Activated CD4-positive, CD25-positive, alpha-beta regulatory T cell treated with anti-CD3 and anti-CD28 coated beads, Interleukin-2, amount 50 U/mL, for 24 hours (primary cell): ENCODE measurements at regions not wholly inside any gene's neighbourhood (a gene's known extent, or its start where the extent isn't known, plus 50 kb on each side); places are given as distances from the start of the nearest gene placed in this dataset.

ENCODE experiments used
- ATAC-seq, 2 donors: fragments of 150-1000 bp; cut with Tn5 transposase; one replicate each; pipeline ENCODE4 v1.10.0; 2021; ENCODE audit warnings: mild to moderate bottlenecking in 1 of 2, moderate library complexity in 1 of 2

DNA sequence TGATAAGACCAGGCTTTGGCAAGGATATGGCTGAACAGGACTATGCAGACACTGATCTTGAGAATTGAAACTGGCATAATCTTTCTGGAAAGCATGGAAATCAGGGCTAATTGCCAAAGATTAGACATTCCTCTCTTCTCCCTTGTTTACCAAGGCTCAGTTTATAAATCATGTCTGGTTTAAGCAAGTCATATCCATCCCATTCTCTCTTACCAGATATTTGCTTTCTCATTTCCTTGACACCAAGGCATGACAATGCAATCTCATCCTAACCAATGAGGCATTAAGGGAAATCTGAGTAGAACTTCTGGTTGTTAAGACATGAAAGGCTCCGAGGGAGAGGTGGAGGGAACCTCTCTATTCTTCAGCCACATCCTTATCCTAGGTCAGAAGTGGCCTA, 110.3 kb upstream of the CEP85L start:
- ATAC-seq: no peak

DNA sequence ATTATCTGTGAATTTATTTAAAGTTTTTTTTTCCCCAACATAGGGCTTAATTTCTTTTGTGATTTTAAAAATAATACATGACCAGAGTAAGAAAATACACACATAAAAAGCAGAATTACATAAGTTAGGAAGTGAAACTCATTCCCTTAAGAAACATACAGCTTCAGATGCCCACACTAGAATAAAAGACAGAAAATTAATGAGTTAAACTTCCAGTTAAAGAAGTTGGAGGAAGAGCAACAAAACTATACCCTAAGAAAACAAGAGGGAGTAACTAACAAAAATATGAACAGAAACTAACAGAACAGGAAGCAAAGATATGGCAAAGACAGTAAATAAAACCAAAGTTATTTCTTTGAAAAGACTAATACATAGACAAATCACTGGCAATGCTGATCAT, 107.6 kb upstream of the CEP85L start:
- no peak for ATAC-seq

DNA sequence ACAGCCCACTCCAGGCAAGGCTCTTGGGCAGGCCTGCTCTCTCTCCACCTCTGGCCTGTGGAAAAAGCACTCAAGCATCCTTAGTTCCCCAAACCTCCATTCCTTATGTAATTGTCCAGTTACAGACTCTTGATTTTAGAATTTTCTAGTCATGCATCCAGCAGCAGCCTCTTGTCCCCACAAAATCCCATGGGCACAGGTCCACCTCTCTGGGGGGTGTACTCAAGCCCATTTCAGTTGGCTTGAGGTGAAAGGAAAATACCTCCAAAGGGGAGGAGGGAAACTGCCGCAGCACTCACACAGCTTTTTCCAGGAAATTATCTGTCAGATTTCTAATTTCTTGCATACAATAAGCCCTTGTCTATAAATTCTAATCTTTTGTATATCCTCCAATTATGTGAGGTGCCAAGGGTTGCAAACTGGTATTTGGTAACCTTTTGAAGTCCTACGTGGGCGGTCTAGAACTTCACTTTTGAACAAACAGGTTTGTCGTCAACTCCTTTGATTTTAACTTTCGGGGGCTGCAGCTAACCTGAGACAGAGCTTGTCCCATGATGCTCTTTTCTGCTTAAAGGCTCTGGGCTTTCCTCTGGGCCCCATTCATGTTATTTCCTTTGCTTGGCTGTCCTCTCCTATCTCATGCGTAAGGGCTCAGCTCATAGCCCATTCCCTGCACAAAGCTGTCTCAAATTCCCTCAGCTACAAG, 104.7 kb upstream of the CEP85L start:
- ATAC-seq: no peak

DNA sequence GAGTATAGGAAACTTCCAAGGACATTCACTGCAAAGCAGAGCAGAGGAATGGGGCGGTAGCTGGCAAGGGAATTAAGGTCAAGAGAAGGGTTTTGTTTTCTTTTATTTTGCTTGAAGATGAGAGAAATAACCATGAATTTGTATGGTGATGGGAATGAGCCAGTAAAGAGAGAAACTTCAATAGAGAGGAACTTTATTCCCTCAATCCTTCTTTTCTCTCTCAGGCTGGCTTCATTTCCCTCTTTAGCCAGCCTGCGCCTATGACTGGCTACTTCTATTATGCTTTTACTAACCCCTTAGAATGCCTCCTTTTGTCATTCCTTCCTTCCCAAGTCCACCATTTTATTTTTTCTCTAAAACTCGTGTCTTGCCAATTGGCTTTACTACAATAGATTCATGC, 101.4 kb upstream of the CEP85L start:
- no peak for ATAC-seq

DNA sequence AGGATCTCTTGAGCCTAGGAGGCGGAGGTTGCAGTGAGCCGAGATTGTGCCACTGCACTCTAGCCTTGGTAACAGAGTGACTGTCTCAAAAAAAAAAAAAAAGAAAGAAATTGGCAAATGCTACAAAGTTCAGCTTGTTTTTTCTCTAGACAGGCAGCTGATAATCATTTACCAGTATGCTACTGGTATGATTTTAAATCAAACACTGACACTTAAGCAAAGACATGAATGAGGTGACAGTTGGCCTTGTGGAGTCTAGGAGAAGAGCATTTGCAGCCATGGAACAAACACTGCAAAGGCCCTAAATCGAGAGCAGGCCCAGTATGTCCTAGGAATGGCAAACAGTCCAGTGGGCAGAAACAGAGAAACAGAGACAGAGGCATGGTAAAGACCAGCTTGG, 99.7 kb upstream of the CEP85L start:
- no peak for ATAC-seq

DNA sequence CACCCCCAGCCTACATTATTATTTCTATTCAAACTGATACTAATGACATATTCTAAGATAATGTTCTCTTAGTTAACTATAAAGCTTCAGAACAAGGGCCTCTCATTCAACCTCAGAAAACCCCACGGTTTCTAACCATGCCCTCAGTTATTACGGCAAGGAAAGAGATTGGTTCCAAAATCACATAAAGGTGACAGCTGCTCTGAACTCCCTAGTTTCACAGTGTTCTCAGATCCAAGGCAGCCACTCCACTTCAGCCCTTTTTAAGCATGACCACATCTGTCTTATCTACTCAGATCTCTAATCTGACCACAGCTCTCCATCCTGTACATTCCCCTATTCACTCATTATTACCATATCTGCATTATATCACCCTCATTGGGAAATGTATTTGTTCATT, 98.8 kb upstream of the CEP85L start:
- ATAC-seq: peak; percentile 65 to 73

DNA sequence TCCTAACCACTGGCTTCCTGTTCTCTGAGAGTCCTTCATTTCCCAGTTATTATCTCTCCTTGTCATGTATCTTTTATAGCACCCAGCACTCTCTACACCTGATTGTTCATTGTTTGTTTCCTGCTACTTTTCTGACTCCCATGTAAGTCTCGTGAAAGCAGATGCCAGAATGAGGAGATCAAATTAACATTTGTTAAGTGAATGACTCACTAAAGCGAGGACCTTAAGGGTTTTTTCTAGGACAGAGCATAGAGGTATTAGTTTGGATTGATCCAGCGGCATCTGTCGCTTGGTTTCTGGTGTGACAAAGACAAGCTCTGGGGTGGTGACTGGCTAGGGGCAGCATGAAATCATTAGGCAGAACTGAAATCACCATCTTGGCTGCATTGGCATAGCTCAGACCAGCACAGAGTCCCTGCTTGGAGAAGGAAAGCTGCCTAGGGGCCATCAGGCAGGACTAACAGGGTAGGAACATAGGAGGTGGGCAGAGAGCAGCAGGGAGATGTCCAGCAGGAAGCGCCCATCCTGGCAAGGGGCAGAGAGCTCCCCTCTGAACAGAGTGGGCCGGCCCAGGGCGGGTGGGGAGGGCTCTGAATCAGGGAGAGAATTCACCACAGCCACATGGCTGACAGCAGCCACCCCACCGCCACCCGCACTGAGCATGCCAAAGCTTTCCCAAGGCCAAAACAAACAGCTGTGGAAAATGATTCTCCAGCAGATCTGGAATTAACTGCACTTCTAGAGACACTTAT, 97.1 kb upstream of the CEP85L start:
- ATAC-seq: no peak

DNA sequence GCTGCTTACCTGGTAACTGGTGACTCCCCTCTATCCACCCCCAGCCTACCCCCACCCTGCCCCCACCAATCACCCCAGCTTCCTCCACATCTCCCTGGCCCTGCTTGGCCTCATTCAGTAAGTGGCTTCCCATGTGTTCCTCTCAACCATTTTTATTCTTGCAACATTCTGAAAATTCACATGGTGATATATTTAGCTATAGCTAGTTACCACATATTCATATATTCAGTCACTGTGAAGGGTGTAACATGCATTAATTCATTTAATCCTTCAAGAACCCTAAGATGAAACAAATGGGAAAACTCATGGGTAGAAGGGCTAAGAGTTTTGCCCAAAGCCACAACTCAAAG, 95.4 kb upstream of the CEP85L start:
- no peak for ATAC-seq

DNA sequence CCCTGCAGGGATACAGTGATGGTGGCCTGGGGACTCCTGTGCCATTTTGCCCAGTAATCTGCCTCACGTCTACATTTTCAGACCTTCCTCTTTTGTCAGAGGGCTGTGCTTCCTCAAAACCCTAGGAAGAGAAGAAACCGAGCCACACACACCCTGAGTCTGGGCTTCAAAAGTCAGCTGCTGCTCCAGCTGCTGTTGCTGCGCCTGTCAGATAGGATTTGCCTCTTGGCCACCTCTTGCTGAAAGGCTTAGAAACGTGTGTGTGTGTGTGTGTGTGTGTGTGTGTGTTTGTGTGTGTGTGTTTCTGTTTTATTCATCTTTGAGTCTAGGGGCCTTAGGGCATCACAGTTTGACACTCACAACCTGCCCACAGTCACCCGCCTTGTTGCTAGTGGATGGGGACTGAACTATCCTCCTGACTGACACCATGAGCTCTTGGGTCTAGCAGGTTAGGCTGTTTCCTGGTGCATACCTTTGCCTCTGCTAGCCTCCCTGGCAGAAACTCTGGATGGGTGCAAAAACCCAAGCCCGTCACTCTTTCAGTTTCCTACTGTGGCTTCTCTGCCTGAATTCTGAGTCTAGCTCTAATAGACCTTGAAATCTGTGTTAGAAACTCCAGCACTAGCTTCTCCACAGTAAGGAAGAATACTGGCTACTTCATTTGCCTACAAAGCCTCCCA, 94.9 kb upstream of the CEP85L start:
- ATAC-seq: no peak

DNA sequence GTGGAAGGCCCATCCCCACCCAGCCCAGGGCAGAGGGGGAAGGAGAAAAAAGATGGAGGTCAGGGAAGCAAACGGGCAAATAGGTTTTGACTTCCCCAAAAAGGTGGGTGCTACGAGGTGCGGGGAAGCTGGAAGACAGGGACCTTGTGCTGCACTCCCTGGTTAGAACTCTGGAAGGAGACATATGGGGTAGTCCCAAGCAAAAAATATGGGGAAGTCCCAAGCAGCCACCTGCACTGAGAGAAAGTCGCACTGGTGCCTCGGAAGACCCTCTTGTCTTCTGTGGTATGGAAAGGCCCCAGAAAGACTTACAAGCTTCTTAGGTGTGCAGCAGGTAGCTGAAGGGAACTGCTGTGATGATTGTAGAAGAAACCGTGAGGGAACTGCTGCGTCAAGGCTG, 93.8 kb upstream of the CEP85L start:
- ATAC-seq: no peak

DNA sequence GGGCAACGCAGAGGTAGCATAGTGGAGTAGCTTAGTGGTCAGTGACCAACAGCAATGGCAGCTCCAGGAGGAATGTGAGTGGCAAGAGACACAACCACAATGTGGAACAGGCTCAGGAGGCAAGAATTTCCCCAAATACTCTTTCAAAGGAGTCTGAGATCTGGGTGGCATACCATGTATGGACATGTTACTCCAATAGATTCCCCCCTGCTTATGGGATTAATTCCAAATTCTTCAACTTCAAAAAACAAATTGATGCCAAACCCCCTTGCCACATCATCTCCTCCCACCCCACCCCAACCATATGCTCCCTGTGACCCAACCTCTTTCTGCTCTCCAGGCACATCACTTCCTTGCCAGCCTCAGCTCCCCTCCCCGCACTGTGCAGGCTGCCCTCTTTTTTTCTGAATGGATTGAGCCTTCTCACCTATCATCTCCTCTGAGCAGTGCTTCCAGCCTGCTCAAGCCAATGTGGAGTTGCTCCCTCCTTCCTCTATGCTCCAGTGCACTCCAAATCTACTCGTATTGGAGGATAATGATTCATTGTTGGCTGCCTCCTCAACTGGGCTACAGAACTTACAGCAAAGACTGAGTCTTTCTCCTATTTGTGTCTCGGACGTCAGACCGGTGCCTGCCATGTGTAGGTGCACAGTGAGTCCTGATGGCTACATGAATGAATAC, 93.0 kb upstream of the CEP85L start:
- no peak for ATAC-seq

DNA sequence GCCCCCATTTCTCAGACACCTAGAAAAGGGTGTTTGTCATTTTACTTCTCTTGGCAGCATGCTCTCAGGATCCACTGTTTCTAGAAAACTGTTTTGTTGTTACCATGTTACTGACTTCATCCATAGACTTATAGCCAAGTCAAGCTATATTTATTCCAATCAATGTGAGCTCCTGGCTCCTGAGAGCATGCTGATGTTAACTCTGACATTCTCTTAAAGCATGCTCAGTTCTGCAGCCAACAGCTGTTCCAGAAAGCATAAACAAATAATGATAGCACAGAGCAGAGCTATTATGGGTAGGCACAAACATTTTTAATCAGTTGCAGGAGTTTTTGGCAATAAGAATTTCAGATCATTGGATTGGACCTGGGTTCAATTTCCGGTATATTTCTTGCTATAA, 92.4 kb upstream of the CEP85L start:
- no peak for ATAC-seq

DNA sequence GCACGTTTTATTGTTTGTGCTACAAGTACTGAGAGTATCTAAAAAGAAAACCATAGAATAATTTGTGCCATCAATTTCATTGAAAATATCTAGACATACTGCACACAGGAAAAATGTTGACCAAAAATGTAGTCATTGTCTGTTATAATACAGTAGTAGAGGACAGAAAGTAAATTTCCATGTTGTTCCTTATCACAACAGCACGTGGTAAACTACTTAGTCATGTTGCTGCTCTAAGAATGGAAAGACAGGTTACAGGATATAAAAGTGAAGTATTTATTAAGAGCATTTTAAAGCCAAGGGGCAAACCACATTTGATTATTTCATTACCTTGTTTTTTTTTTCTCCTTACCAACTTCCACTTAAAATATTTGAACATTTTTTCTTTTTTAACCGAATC, 89.0 kb upstream of the CEP85L start:
- ATAC-seq: no peak

DNA sequence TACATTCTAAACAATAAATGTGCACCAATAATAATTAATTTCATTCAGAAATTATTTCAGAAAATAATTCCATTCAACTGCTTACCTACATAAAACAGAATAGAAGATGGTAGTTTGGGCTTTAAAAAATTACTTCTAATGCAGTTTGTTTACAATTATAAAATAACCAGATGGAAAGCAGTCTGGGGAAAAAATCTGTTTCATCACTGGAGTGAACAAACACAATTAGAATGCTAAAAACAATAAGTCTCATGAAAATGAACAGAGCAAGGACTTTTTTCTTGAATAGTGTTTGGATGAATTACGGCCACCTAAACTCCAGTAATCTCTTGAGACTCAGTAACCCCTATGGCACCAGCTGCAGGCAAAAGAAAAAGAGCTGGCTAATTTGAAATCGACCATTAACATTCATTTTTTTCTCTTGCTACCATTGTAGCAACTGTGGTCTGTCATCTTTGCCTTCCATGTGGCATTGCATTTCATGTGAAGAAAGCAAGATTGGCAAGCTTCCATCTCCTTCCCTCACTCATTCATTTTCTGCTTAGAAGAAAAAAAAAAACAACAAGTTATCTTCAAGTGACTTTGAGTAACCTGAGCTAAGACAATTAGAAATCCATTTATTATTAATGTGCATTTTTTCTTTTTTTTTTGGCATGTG, 88.4 kb upstream of the CEP85L start:
- ATAC-seq: no peak

DNA sequence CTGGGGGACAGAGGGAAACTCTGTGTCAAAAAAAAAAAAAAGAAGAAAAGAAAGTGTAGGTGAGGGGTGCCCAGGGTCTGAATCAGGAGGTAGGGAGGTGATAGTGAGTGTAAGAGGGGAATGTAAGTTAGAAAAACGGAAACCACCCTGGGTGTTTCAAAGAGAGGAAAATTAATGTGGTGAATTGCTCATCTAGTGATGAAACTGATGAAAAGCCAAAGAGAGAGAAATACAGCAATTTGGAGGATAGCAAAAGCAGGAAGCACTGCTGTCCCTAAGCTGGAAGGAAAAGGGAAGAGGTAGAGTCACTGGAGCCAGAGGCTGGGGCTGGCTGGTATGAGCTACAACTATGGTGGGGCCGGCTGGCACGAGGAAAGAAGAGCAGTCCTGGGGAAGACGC, 85.0 kb upstream of the CEP85L start:
- ATAC-seq: peak; percentile 67 to 74

DNA sequence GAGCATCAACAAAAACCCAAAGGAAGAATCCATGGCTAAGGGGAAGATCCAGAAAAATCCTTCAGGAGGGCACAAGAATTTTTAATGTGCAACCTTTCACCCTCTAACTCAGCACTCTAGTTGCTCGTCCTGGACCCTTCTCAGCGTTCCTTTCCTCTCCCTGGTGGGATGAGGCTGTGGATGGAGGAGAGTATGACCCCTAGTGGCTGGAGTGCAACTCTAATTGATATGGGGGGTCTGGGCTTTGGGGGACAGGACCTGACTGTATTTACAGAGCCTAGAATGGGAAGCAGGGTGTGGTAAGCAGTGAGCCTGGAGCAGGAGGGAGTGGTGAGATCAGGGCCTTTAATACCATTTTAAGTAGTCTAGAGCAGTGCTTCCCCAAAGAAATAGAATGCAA, 83.9 kb upstream of the CEP85L start:
- ATAC-seq: no peak

DNA sequence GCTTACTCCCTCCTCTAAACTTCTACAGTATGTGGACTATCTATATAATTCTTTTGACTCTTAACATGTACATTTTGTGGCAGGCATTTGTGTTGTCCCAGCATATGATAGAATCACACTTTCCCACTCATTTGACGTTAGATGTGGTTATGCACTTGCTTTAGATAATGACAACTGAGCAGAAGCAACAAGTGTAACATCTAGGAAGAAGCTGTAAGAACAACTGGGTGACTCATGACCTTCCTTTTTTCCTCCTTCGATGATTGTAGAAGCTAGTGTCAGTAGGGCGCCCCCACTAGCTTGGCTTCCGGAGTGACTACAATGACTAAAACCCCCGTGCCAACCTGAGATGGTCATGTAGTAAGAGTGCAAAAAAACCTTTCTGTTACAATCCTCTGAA, 74.6 kb upstream of the CEP85L start:
- ATAC-seq: peak; percentile 69 to 75

DNA sequence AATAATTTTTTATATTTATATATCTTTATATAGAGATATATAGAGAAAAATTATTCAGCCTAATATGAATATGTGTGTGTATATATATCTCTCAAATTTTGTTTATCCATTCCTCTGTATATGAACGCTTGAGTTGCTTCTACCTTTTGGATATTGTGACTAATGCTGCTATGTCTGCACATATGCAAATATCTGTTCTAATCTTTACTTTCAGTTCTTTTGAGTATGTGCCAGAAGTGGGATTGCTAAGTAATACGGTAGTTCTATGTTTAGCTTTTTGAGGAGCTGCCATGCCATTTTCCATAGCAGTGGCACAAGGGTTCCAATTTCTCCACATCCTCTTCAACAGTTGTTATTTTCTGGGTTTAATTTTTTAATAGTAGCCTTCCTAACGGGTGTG, 72.8 kb upstream of the CEP85L start:
- peak; percentile 57 to 59 for ATAC-seq

DNA sequence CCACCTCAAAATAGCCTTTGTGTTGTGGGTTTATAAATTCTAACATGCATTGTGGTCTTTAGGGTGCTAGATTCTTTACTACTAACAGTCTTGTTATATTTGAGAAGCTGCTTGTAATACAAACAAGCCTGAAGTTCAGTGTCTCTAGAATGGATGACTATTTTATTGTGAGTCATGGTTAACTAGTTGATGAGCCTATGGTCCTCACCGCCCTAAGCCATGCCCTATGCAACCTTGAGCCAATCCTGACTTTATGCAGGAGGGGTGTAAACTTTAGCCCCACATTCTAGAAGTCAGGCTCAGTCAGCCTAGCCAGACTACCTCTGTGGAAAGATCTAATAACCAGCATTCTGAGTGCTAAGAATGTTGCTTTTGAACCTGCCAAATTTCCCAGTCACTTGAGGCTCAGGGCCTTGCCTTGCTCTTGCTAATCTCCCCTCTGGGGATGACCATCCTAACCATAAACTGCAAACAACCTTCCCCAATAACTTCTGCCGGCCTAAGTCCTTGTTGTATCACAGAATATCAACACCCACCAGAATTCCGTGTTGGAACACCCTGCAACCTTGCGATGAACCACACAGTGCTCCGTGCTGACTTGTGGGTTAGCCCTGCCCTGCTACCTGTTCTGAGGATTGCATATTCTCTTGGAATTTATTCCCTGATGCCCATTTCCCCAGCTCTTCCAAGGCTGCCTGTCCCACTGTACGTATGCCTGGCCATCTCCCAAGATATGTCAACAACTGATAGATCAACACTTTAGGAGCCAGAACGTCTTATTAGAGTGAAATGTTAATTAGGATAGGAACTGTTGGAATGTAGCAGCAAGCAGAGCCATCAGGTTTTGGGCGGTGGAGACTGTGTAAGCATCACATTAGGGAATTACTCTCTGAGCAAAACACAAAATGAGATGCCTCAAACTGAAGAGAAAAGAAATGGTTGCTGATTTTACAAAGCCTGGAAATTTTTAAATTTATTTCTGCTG, 71.7 kb upstream of the CEP85L start:
- no peak for ATAC-seq

DNA sequence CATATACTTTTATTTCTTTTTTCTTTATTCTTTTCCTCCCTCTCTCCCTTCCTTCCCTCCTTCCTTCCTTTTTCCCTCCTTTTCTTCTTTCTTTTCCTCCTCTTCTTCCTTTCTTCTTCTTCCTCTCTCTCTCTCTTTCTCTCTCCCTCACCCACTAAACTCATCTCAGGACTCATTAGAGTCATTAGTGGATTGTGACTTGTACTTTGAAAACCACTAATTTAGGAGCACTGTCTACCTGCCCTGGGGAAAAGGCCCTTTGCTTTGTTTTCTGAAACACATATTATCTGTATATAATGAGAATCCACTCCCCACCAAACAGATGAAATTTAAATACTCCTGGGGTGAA, 68.7 kb upstream of the CEP85L start:
- ATAC-seq: peak in 1 of 2 donors; percentile 33

DNA sequence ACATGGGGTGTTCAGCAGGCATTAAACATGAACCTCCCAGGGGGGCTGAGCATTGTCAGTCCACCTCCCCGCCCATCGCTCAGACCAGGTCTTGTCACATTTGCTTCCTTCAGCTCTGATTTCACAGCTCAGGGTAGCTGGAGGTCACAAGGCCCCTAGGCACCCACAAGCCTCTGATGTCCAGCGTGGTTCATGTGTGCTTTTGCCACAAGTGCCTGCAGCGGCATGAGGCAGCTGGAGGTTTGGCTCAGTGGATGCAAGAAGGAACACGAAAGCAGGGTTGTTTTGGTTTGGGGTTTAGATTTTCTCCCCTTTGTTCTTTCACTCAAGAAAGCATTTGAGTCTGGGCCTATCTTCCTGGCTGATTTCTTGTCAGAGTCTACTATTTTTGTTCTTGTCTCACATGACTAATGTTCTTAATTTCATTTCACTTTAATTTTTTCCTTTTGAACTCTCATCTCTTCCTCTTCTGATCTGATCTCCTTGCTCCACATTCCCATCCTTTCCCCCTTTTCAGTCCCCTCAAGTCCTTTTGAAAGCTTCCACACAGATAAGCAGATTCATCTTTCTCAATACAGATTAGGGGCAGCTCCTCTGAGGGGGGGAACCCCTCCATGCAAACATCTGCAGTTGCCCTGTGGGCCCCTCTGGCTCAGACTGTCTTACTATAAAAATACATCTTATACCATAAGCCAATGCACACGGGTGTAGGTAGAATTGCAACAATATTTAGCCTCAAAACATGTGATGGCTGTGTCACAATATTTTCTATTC, 68.1 kb upstream of the CEP85L start:
- peak; percentile 63 to 75 for ATAC-seq
